MV-4-11 (cell line): ENCODE measurements at regions not wholly inside any gene's neighbourhood (a gene's known extent, or its start where the extent isn't known, plus 50 kb on each side); places are given as distances from the start of the nearest gene placed in this dataset.
A peak's percentile ranks its signal among the peaks of the same experiment; 100 is the strongest.
"Not testable (repeated sequence)": the region's sequence is repeated elsewhere in the genome, so short reads cannot be mapped to it uniquely, and the experiment has no call there.

Source experiments
- DNase-seq: peaks from one replicate; lab custom pipeline; 2025; lab: John Stamatoyannopoulos, UW

GRCh38 chr10:34957531-34957930, 132.6 kb downstream of the CUL2 start:
- no peak for DNase-seq

GRCh38 chr10:34956756-34957155, 133.4 kb downstream of the CUL2 start:
- DNase-seq: peak; percentile 4

GRCh38 chr10:34955391-34955790, 134.8 kb downstream of the CUL2 start:
- DNase-seq: peak; percentile 49

GRCh38 chr10:34954142-34954541, 136.0 kb downstream of the CUL2 start:
- no peak for DNase-seq

GRCh38 chr10:34951263-34951887, 136.3 kb upstream of the PARD3 start:
- peak; percentile 91 for DNase-seq

- DNase-seq: not testable (repeated sequence)
Measured at GRCh38 chr10:34945951-34946522, 130.9 kb upstream of the PARD3 start.

- DNase-seq: peak; percentile 15
Measured at GRCh38 chr10:34941471-34942357, 126.6 kb upstream of the PARD3 start.

- DNase-seq: no peak
Measured at GRCh38 chr10:34940436-34940835, 125.3 kb upstream of the PARD3 start.

GRCh38 chr10:34938399-34938670, 123.2 kb upstream of the PARD3 start:
- DNase-seq: peak; percentile 45

GRCh38 chr10:34937643-34938398, 122.7 kb upstream of the PARD3 start:
- DNase-seq: not testable (repeated sequence)

- DNase-seq: no peak
Measured at GRCh38 chr10:34936061-34936460, 121.0 kb upstream of the PARD3 start.

GRCh38 chr10:34933676-34934075, 118.6 kb upstream of the PARD3 start:
- DNase-seq: no peak

GRCh38 chr10:34932235-34932634, 117.1 kb upstream of the PARD3 start:
- DNase-seq: no peak

GRCh38 chr10:34931216-34931615, 116.1 kb upstream of the PARD3 start:
- no peak for DNase-seq

- no peak for DNase-seq
Measured at GRCh38 chr10:34922138-34922537, 107.0 kb upstream of the PARD3 start.

- DNase-seq: no peak
Measured at GRCh38 chr10:34920578-34920977, 105.5 kb upstream of the PARD3 start.

GRCh38 chr10:34918776-34919315, 103.8 kb upstream of the PARD3 start:
- no peak for DNase-seq

GRCh38 chr10:34918060-34918775, 103.1 kb upstream of the PARD3 start:
- no peak for DNase-seq

GRCh38 chr10:34916314-34916713, 101.2 kb upstream of the PARD3 start:
- DNase-seq: peak; percentile 11

GRCh38 chr10:34912771-34913170, 97.7 kb upstream of the PARD3 start:
- DNase-seq: no peak

- no peak for DNase-seq
Measured at GRCh38 chr10:34911661-34912205, 96.6 kb upstream of the PARD3 start.
